ENCODE measurements at regions not wholly inside any gene's neighbourhood (a gene's known extent, or its start where the extent isn't known, plus 50 kb on each side); places are given as distances from the start of the nearest gene placed in this dataset.

DNA sequence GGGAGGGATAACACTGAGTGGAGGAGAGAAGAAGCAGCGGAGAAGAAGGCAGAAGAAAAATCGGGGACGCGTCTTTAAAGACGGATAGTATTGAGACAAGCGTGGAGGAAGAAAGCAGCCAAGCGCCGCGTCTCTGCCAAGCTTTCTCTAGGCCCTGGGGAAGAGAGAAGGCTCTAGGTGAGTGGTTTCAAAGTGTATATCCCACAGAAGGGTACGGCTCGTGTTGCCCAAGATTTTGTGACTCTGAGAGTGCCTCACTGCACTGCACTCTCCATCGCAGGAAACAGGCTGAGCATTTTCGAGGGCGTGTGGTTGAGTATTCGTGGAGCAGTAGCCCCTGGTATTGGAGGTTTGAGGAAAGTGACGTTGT, 185.4 kb downstream of the TRIM27 start:
- Histone ChIP-seq H3K9me3 (peaks cover 0 to 9% (median 0%) of the 10 kb centered on the region in 11 donors), H3K4me1 (no peaks in the 10 kb centered on the region), H3K27me3 (peaks cover 6 to 100% (median 100%) of the 10 kb centered on the region in 7 donors), H3K36me3 (no peaks in the 10 kb centered on the region), H3K4me3 (no peak overlapping the region), H3K27ac (no peak overlapping the region)
- 1 to 2% methylated on average over 16 of the region's 16 CpGs for WGBS, 2 donors
- ATAC-seq = no peak
- intact Hi-C loops (cut with DNase I) = no loop called here
- DNase-seq = no peak
- TF ChIP-seq, protein P1, sequence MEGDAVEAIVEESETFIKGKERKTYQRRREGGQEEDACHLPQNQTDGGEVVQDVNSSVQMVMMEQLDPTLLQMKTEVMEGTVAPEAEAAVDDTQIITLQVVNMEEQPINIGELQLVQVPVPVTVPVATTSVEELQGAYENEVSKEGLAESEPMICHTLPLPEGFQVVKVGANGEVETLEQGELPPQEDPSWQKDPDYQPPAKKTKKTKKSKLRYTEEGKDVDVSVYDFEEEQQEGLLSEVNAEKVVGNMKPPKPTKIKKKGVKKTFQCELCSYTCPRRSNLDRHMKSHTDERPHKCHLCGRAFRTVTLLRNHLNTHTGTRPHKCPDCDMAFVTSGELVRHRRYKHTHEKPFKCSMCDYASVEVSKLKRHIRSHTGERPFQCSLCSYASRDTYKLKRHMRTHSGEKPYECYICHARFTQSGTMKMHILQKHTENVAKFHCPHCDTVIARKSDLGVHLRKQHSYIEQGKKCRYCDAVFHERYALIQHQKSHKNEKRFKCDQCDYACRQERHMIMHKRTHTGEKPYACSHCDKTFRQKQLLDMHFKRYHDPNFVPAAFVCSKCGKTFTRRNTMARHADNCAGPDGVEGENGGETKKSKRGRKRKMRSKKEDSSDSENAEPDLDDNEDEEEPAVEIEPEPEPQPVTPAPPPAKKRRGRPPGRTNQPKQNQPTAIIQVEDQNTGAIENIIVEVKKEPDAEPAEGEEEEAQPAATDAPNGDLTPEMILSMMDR (IDR thresholded peaks at IDR 0.05) = no peak

DNA sequence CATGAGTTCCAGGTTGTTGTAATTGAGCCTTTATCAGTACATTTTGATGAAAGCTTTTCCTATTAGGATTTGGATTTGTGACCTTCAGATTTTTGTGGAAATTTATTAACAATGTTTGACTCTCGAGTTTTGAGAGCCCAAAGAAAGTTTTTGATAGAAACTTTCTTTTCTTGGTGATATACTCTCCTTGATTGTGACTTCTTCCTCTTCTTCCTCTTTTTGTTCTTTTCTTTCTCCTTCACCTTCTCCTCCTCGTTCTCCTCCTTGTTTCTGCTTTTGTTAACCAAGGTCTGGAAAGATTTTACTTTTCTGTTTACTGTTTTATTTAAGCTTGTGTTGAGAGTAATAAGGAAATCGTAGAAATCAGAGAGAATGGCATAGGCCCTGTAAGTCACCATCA, 182.4 kb downstream of the TRIM27 start:
- Histone ChIP-seq H3K9me3 (peaks cover 0 to 4% (median 0%) of the 10 kb centered on the region in 11 donors), H3K4me1 (no peaks in the 10 kb centered on the region), H3K36me3 (no peaks in the 10 kb centered on the region), H3K27me3 (peaks cover 4 to 100% (median 96%) of the 10 kb centered on the region in 7 donors), H3K4me3 (no peak overlapping the region), H3K27ac (no peak overlapping the region)
- intact Hi-C loops (cut with DNase I) = no loop called here
- TF ChIP-seq, protein P1 (IDR thresholded peaks at IDR 0.05) = no peak
- WGBS, 2 donors = 41 to 45% methylated on average over 3 of the region's 3 CpGs
- DNase-seq (no peak), ATAC-seq (no peak)

DNA sequence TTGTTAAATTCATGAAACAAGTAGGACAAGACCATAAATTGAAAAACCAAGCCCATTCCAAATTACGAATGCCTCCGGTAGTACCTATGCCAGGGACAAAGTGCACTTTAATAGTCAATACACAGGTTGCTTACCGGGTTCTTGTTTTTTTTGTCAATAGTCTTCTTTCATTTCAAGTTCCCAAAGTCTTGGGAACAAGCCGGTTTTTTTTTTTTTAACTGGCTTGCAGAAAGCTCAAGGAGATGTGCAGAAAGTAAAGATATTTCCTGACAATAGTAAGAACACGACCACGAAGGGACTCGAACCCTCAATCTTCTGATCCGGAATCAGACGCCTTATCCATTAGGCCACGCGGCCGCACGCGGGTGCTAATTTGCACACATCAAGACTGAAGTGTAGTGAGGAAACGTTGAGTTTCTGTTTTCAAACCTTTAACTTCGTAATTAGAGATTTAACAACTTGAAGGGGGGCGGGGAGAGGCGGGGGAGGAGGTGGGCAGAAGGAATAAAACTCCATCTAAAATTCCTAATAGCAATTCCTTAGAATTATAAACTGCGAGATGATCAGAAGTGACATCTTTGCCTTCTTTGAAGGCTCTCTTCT, 181.0 kb downstream of the TRIM27 start:
- Histone ChIP-seq H3K27me3 (peaks cover 0 to 98% (median 94%) of the 10 kb centered on the region in 7 donors), H3K27ac (no peak overlapping the region), H3K36me3 (no peaks in the 10 kb centered on the region), H3K4me3 (no peak overlapping the region), H3K4me1 (no peaks in the 10 kb centered on the region), H3K9me3 (peaks cover 0 to 4% (median 0%) of the 10 kb centered on the region in 11 donors)
- DNase-seq = no peak
- whole genome bisulfite sequencing, 2 donors = 3 to 5% methylated on average over 19 of the region's 19 CpGs
- ATAC-seq = no peak
- TF ChIP-seq, protein P1 (IDR thresholded peaks at IDR 0.05) = no peak
- intact Hi-C loops (cut with DNase I) = no loop called here

DNA sequence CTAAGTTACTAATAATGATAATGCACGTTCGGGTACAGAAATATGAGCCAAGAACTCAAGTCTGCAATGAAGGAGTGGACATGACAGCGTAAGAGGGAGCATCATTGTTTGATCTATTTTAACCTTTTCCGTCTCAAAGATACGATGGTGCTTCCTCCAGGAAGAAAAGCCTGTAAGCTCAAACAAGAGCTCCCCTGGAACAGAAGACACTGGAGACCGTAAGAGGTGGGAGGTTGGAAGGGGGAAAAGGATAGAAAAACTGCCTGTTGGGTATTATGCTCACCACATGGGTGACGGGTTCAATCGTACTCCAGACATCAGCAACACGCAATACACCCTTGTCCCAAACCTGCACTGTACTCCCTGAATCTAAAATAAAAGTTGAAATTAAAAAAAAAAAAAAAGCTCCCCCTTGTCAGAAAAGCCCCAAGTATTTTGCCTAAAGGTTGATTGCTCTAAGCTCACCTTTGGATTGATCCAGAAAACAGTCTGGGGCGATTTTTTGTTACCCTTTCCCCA, 180.5 kb downstream of the TRIM27 start:
- Histone ChIP-seq H3K4me1 (no peaks in the 10 kb centered on the region), H3K9me3 (peaks cover 0 to 4% (median 0%) of the 10 kb centered on the region in 11 donors), H3K4me3 (no peak overlapping the region), H3K27ac (no peak overlapping the region), H3K36me3 (no peaks in the 10 kb centered on the region), H3K27me3 (peaks cover 0 to 98% (median 93%) of the 10 kb centered on the region in 7 donors)
- ATAC-seq (no peak), DNase-seq (no peak)
- TF ChIP-seq, protein P1 (IDR thresholded peaks at IDR 0.05) = no peak
- 6 to 8% methylated on average over 10 of the region's 10 CpGs for WGBS, 2 donors
- intact Hi-C loops (cut with DNase I) = no loop called here

Data from heart right ventricle (tissue), 16 donors.